Gastrocnemius medialis (tissue), 4 donors: ENCODE measurements at regions not wholly inside any gene's neighbourhood (a gene's known extent, or its start where the extent isn't known, plus 50 kb on each side); places are given as distances from the start of the nearest gene placed in this dataset.

Experiments
- ATAC-seq, 2 donors: fragments of 150-250 bp; one replicate each; pipeline ENCODE4 v1.9.1; 2016
- DNase-seq, 2 donors: peaks; one replicate each; pipeline ENCODE4 v3.0.0-alpha.2; 2019
- H3K27ac ChIP-seq, 4 donors: fragments of 200-600 bp; sonication (generic); 1 replicate in 1 of 4; 2 replicates in 3 of 4; pipeline ENCODE4 v1.5.1; 2016 to 2018; ENCODE audit warnings: mild to moderate bottlenecking in 2 of 4, moderate library complexity in 1 of 4
- H3K27me3 ChIP-seq, 3 donors: fragments of 200-600 bp; sonication (generic) in 2 of 3; 1 replicate in 1 of 3; 2 replicates in 2 of 3; pipeline versions ENCODE4 v1.5.1 to v1.6.0; 2016 to 2019; ENCODE audit warnings: mild to moderate bottlenecking in 1 of 3, moderate library complexity in 1 of 3
- H3K36me3 ChIP-seq, 2 donors: fragments of 200-600 bp; sonication (generic) in 1 of 2; one replicate each; pipeline ENCODE4 v1.5.1; 2017 to 2018
- H3K4me1 ChIP-seq, 2 donors: fragments of 200-600 bp; sonication (generic) in 1 of 2; one replicate each; pipeline ENCODE4 v1.5.1; 2016 to 2017; ENCODE audit warnings: mild to moderate bottlenecking in 2 of 2
- H3K4me3 ChIP-seq, 4 donors: fragments of 200-600 bp; sonication (generic) in 3 of 4; 1 replicate in 1 of 4; 2 replicates in 3 of 4; pipeline ENCODE4 v1.5.1; 2016 to 2019; ENCODE audit warnings: mild to moderate bottlenecking in 2 of 4
- H3K9me3 ChIP-seq, 3 donors: fragments of 200-600 bp; sonication (generic) in 2 of 3; 1 replicate in 1 of 3; 2 replicates in 2 of 3; pipeline ENCODE4 v1.5.1; 2016 to 2019
- CTCF ChIP-seq, 5 experiments: fragments of 450-650 bp in 3 of 5; fragments of 200-600 bp in 2 of 5; sonication (generic) in 2 of 5; IDR thresholded peaks in 4 of 5; conservative IDR thresholded peaks in 1 of 5; 1 replicate in 4 of 5; 2 replicates in 1 of 5; pipeline ENCODE4 v1.5.1; 2016 to 2019; ENCODE audit warnings: antibody characterized with exemption in 5 of 5, mild to moderate bottlenecking in 3 of 5, moderate library complexity in 3 of 5
- POLR2A ChIP-seq, 2 donors: fragments of 450-650 bp; IDR thresholded peaks; one replicate each; pipeline ENCODE4 v1.6.1; 2017; ENCODE audit warnings: antibody characterized with exemption in 2 of 2, mild to moderate bottlenecking in 2 of 2, moderate library complexity in 2 of 2
- in situ Hi-C, 4 donors: fragments of 200-750 bp; cut with MboI; loops; one replicate each; pipeline versions ENCODE4 v1.15.0 to v1.8.0; 2017; ENCODE audit warnings: low sequenced_read_pairs in 4 of 4
- intact Hi-C: fragments of 100-400 bp; cut with DNase I; formaldehyde crosslinking; loops from one replicate; pipeline ENCODE4 v1.15.1; 2023; ENCODE audit warnings: low total_unique reads

GRCh38 chr5:51944500-51945125, 561.4 kb downstream of the ISL1 start:
- DNase-seq: no peak
- ATAC-seq: no peak
- Histone ChIP-seq H3K27ac (no peak overlapping the region), H3K27me3 (no peaks in the 10 kb centered on the region), H3K4me1 (no peaks in the 10 kb centered on the region), H3K36me3 (no peaks in the 10 kb centered on the region), H3K4me3 (no peak overlapping the region), H3K9me3 (no peaks in the 10 kb centered on the region)
- in situ Hi-C loops (no loop called here), intact Hi-C loops (no loop called here)
- no peak for TF ChIP-seq CTCF (IDR thresholded peaks at IDR 0.05 in 4 of 5, conservative IDR thresholded peaks at IDR 0.05 in 1 of 5)
- no peak for TF ChIP-seq POLR2A (IDR thresholded peaks at IDR 0.05)

- no peak for ATAC-seq
- H3K36me3 ChIP-seq: no peaks in the 10 kb centered on the region
- in situ Hi-C loops: no loop called here
Observed at GRCh38 chr5:51958473-51958872, 575.2 kb downstream of the ISL1 start.

GRCh38 chr5:51960617-51961121, 577.4 kb downstream of the ISL1 start:
- no peak overlapping the region for H3K4me3 ChIP-seq
- H3K27ac ChIP-seq: no peak overlapping the region
- TF ChIP-seq CTCF (IDR thresholded peaks at IDR 0.05 in 4 of 5, conservative IDR thresholded peaks at IDR 0.05 in 1 of 5): no peak
- TF ChIP-seq POLR2A (IDR thresholded peaks at IDR 0.05): no peak
- H3K27me3 ChIP-seq: no peaks in the 10 kb centered on the region
- DNase-seq (no peak), ATAC-seq (no peak)
- intact Hi-C loops (no loop called here), in situ Hi-C loops (no loop called here)
- no peaks in the 10 kb centered on the region for H3K4me1 ChIP-seq
- no peaks in the 10 kb centered on the region for H3K36me3 ChIP-seq
- H3K9me3 ChIP-seq: no peaks in the 10 kb centered on the region

More at GRCh38 chr5:51958473-51958872, 575.2 kb downstream of the ISL1 start:
- H3K4me3 ChIP-seq: no peak overlapping the region
- H3K4me1 ChIP-seq: no peaks in the 10 kb centered on the region
- no peaks in the 10 kb centered on the region for H3K9me3 ChIP-seq
- intact Hi-C loops: no loop called here
- H3K27ac ChIP-seq: no peak overlapping the region
- TF ChIP-seq POLR2A (IDR thresholded peaks at IDR 0.05) (no peak), CTCF (IDR thresholded peaks at IDR 0.05 in 4 of 5, conservative IDR thresholded peaks at IDR 0.05 in 1 of 5) (no peak)
- no peak for DNase-seq
- H3K27me3 ChIP-seq: no peaks in the 10 kb centered on the region

- Histone ChIP-seq H3K4me3 (no peak overlapping the region), H3K27me3 (no peaks in the 10 kb centered on the region), H3K4me1 (no peaks in the 10 kb centered on the region), H3K9me3 (no peaks in the 10 kb centered on the region), H3K27ac (no peak overlapping the region), H3K36me3 (no peaks in the 10 kb centered on the region)
- intact Hi-C loops: no loop called here
- ATAC-seq (no peak), DNase-seq (no peak)
- TF ChIP-seq CTCF (IDR thresholded peaks at IDR 0.05 in 4 of 5, conservative IDR thresholded peaks at IDR 0.05 in 1 of 5) (no peak), POLR2A (IDR thresholded peaks at IDR 0.05) (no peak)
- in situ Hi-C loops: no loop called here
Observed at GRCh38 chr5:51961154-51961562, 577.9 kb downstream of the ISL1 start.

- DNase-seq: no peak
- Histone ChIP-seq H3K36me3 (no peaks in the 10 kb centered on the region), H3K9me3 (no peaks in the 10 kb centered on the region), H3K4me1 (no peaks in the 10 kb centered on the region), H3K27me3 (no peaks in the 10 kb centered on the region), H3K27ac (no peak overlapping the region), H3K4me3 (no peak overlapping the region)
- in situ Hi-C loops (no loop called here), intact Hi-C loops (no loop called here)
- TF ChIP-seq POLR2A (IDR thresholded peaks at IDR 0.05): no peak
- TF ChIP-seq CTCF (IDR thresholded peaks at IDR 0.05 in 4 of 5, conservative IDR thresholded peaks at IDR 0.05 in 1 of 5): no peak
- no peak for ATAC-seq
Observed at GRCh38 chr5:51968756-51969155, 585.5 kb downstream of the ISL1 start.
